MM.1S (cell line): ENCODE measurements at regions not wholly inside any gene's neighbourhood (a gene's known extent, or its start where the extent isn't known, plus 50 kb on each side); places are given as distances from the start of the nearest gene placed in this dataset.

ENCODE experiments used
- DNase-seq: peaks from one replicate; pipeline ENCODE4 v3.0.0-alpha.2; 2015
- H2AFZ ChIP-seq: fragments of 300-600 bp; sonication (generic); 2 replicates; pipeline ENCODE4 v1.6.0; 2016; ENCODE audit warnings: antibody characterized with exemption, low read length
- H3F3A ChIP-seq: fragments of 300-600 bp; sonication (generic); 2 replicates; pipeline ENCODE4 v1.6.1; 2016; ENCODE audit warnings: mild to moderate bottlenecking, antibody characterized with exemption, low read length, moderate library complexity, mixed read lengths; ENCODE audit not compliant: insufficient read depth
- H3K27ac ChIP-seq: fragments of 300-600 bp; sonication (generic); 2 replicates; pipeline ENCODE4 v1.5.1; 2016; ENCODE audit warnings: mild to moderate bottlenecking, low read length
- H3K27me3 ChIP-seq: fragments of 300-600 bp; sonication (generic); replicated peaks from 2 replicates; pipeline ENCODE4 v1.6.0; 2016; ENCODE audit warnings: low read length; ENCODE audit not compliant: insufficient read depth
- H3K36me3 ChIP-seq: fragments of 300-600 bp; sonication (generic); replicated peaks from 2 replicates; pipeline ENCODE4 v1.6.1; 2016; ENCODE audit warnings: mild to moderate bottlenecking, low read length, mixed read lengths; ENCODE audit not compliant: insufficient read depth
- H3K4me1 ChIP-seq: fragments of 300-600 bp; sonication (generic); 2 replicates; pipeline ENCODE4 v1.6.1; 2016; ENCODE audit warnings: low read length, mixed read lengths
- H3K4me2 ChIP-seq: fragments of 300-600 bp; sonication (generic); 2 replicates; pipeline ENCODE4 v1.6.0; 2016; ENCODE audit warnings: low read depth, low read length
- H3K4me3 ChIP-seq: fragments of 300-600 bp; sonication (generic); 2 replicates; pipeline ENCODE4 v1.5.1; 2016; ENCODE audit warnings: low read length, mixed read lengths
- H3K79me2 ChIP-seq: fragments of 300-600 bp; sonication (generic); 2 replicates; pipeline ENCODE4 v1.6.1; 2016; ENCODE audit warnings: mixed run types, low read length, mixed read lengths
- H3K9ac ChIP-seq: fragments of 300-600 bp; sonication (generic); 2 replicates; pipeline ENCODE4 v1.6.1; 2016; ENCODE audit warnings: low read length, mixed read lengths
- H3K9me2 ChIP-seq: fragments of 300-600 bp; sonication (generic); replicated peaks from 2 replicates; pipeline ENCODE4 v1.6.1; 2016; ENCODE audit warnings: mild to moderate bottlenecking, low read length, mixed read lengths; ENCODE audit not compliant: insufficient read depth
- H3K9me3 ChIP-seq: fragments of 300-600 bp; sonication (generic); replicated peaks from 2 replicates; pipeline ENCODE4 v1.6.1; 2016; ENCODE audit warnings: mild to moderate bottlenecking, low read length, mixed read lengths; ENCODE audit not compliant: insufficient read depth
- H4K20me1 ChIP-seq: fragments of 300-600 bp; sonication (generic); 2 replicates; pipeline ENCODE4 v1.6.1; 2016; ENCODE audit warnings: mild to moderate bottlenecking, low read length, moderate library complexity, mixed read lengths; ENCODE audit not compliant: insufficient read depth
- CTCF ChIP-seq: fragments of 300-600 bp; sonication (generic); IDR thresholded peaks from 2 replicates; pipeline ENCODE4 v1.5.1; 2016; ENCODE audit warnings: antibody characterized with exemption, low read length, mixed read lengths
- EZH2 ChIP-seq: fragments of 300-600 bp; sonication (generic); optimal IDR thresholded peaks from 2 replicates; pipeline ENCODE3; 2017; ENCODE audit warnings: low read depth, mild to moderate bottlenecking, antibody characterized with exemption, low read length, mixed read lengths
- EZH2phosphoT487 ChIP-seq: fragments of 300-600 bp; sonication (generic); IDR thresholded peaks from 2 replicates; pipeline ENCODE4 v1.6.1; 2018; ENCODE audit warnings: antibody characterized with exemption, low read length

- Histone ChIP-seq H3K9me2 (no peaks in the 10 kb centered on the region), H3K36me3 (no peaks in the 10 kb centered on the region), H3K27me3 (no peaks in the 10 kb centered on the region), H3K9ac (no peak overlapping the region), H3K79me2 (no peaks in the 10 kb centered on the region), H3K27ac (no peak overlapping the region), H2AFZ (no peak overlapping the region), H3K4me1 (no peaks in the 10 kb centered on the region), H3K9me3 (no peaks in the 10 kb centered on the region), H3K4me2 (no peak overlapping the region), H4K20me1 (no peaks in the 10 kb centered on the region), H3K4me3 (no peak overlapping the region), H3F3A (no peaks in the 10 kb centered on the region)
- no peak for DNase-seq
- TF ChIP-seq EZH2phosphoT487 (no peak), EZH2 (no peak), CTCF (no peak)
Measured at GRCh38 chr13:73580513-73581267, 521.9 kb downstream of the KLF5 start.

- Histone ChIP-seq H3K79me2 (no peaks in the 10 kb centered on the region), H3K9me2 (no peaks in the 10 kb centered on the region), H3K4me1 (no peaks in the 10 kb centered on the region), H3K27ac (no peak overlapping the region), H3K9ac (no peak overlapping the region), H2AFZ (no peak overlapping the region), H3K36me3 (no peaks in the 10 kb centered on the region), H3K4me2 (no peak overlapping the region), H4K20me1 (no peaks in the 10 kb centered on the region), H3K4me3 (no peak overlapping the region), H3K27me3 (no peaks in the 10 kb centered on the region), H3K9me3 (no peaks in the 10 kb centered on the region), H3F3A (no peaks in the 10 kb centered on the region)
- no peak for DNase-seq
- TF ChIP-seq EZH2 (no peak), EZH2phosphoT487 (no peak), CTCF (no peak)
Measured at GRCh38 chr13:73579574-73580274, 520.9 kb downstream of the KLF5 start.

GRCh38 chr13:73578251-73578875 is 519.6 kb downstream of the KLF5 start:
- H3K27ac ChIP-seq: no peak overlapping the region
- H3K9me2 ChIP-seq: no peaks in the 10 kb centered on the region
- no peak overlapping the region for H2AFZ ChIP-seq
- no peaks in the 10 kb centered on the region for H3K9me3 ChIP-seq
- no peak overlapping the region for H3K4me2 ChIP-seq
- H3K4me3 ChIP-seq: no peak overlapping the region
- no peaks in the 10 kb centered on the region for H4K20me1 ChIP-seq
- TF ChIP-seq EZH2phosphoT487: no peak
- TF ChIP-seq EZH2: no peak
- TF ChIP-seq CTCF: no peak
- H3F3A ChIP-seq: no peaks in the 10 kb centered on the region
- H3K4me1 ChIP-seq: no peaks in the 10 kb centered on the region
- no peaks in the 10 kb centered on the region for H3K79me2 ChIP-seq
- no peaks in the 10 kb centered on the region for H3K27me3 ChIP-seq
- no peak for DNase-seq
- no peaks in the 10 kb centered on the region for H3K36me3 ChIP-seq
- no peak overlapping the region for H3K9ac ChIP-seq
